GM21390 (cell line): ENCODE measurements at regions not wholly inside any gene's neighbourhood (a gene's known extent, or its start where the extent isn't known, plus 50 kb on each side); places are given as distances from the start of the nearest gene placed in this dataset.
"Not testable (repeated sequence)": the region's sequence is repeated elsewhere in the genome, so short reads cannot be mapped to it uniquely, and the experiment has no call there.

Source experiments
- ATAC-seq: cut with Tn5 transposase; IDR thresholded peaks from one replicate; pipeline ENCODE4 v1.9.1; 2021; ENCODE audit not compliant: unreplicated experiment

DNA sequence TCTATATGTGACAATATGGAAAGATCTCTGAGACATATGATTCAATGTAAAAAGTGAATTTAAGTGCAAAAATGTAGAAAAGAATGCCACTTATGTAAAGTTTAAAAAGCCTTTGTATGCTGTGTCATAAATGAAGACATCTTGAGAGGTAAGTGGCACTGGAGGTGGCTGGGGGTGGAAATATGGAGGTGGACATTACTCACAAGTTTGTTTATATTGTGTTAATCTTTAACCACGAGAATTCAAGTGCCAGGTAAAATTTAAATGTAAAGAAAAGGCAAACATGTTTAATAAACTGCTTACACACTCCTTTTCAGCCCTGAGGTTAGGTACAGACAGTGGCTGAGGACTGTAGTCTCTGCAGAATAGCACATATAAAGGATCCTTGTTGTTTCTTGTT is 235.1 kb downstream of the ABCC12 start:
- ATAC-seq: no peak

DNA sequence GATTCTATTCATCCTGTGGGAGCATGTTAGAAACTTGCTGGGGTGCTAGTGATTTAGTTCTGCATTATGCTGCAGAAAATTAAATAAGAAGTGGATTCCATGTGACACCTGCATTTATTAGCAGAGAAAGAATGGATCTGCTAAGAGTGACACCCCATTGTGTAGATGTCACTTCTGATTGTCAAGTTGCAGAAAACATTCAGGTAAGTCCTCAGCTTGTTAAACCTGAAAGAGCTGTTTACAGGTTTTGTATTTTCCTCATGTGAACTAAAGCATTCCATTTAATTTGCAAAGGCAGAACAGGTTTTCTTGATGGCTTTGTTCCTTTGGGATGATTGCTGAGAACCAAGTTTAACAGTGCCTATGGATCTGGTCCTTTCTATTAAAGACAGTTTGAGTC is 238.7 kb downstream of the ABCC12 start:
- ATAC-seq: no peak

DNA sequence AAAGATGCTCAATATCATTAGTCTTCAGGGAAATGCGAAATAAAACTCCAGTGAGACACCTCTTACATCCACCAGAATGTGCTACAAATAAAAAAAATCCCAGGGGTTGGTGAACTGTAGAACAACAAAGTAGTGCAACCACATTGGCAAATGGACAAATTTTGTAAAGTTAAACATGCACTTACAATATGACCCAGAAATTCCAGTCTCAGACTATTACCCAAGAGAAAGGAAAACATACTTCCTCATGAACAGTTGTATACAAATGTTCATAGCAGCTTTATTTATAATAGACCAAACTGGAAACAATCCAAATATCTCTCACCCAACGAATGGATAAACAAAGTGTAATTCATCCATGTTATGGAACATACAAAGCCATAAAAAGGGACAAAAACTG is 239.5 kb downstream of the ABCC12 start:
- ATAC-seq: no peak

DNA sequence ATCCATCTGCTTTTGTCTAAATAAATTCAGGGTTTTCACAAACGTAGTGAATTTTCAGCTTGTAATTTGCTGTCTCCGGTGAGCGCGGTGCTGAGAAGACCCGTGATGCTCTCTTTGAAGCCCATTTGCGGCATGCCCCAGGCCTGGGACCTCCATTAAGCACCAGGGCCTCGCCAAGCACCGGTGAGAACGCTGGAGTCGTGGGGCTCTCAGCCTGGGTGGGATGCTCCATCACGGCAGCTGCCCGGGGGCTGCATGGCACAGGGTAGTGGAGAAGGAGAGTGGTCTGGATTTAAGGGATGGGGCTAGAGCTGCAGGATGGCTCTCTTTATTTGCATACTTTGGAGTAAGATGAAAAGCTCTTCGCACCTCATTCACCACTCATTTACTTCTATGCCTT is 248.7 kb downstream of the ABCC12 start:
- ATAC-seq: no peak

- ATAC-seq: no peak
Observed at GRCh38 chr16:47905771-47906170, 250.0 kb downstream of the ABCC12 start.

DNA sequence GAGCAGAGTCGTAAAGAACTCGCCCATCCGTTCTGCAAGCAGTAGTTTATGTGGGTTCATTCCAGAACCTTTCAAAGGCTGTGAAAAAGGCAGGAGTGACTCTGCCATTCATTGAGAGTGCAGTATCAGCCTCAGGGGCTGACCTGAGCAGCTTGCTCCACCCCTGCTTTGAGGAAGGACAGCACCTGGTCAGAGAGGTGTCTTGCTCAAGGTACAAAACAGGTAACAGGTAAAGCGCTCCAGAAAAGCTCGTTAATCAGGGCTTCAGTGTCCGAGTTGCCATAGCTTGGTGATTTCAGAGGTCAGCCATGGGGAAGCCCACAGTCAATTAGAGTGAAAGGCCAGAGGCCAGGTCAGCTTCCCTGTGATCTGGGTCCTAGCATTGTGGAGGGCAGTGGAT is 251.1 kb downstream of the ABCC12 start:
- ATAC-seq: no peak

DNA sequence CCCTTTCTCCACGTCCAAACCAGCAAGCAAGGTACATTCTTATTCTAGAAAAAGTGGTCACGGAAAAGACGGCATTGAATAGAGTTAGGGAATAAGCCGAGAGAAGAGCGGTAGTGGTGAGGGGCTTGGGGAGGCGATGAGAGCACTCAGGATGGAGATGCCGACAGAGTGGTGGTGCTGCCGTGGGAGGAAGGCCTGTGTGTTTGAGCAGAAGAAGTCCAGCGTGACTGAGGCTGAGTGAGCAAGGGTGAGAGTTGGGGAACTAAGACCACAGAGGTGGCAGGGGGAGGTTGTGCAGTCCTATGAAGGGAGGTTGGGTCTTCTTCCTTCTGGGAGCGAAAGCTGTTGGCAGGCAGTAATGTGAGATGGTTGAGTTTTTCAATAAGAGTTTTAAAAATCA is 252.3 kb downstream of the ABCC12 start:
- no peak for ATAC-seq

DNA sequence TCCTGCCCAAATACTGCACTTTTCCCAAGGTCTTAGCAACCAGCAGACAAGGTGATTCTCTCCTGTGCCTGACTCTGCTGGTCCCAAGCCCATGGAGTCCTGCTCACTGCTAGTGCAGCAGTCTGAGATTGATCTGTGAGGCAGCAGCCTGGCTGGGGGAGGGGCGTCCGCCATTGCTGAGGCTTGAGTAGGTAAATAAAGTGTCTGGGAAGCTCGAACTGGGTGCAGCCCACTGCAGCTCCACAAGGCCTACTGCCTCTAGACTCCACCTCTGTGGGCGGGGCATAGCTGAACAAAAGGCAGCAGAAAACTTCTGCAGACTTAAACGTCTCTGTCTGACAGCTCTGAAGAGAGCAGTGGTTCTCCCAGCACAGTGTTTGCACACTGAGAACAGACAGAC is 258.7 kb downstream of the ABCC12 start:
- ATAC-seq: not testable (repeated sequence)

- ATAC-seq: no peak
Observed at GRCh38 chr16:47895146-47895545, 260.6 kb downstream of the ABCC12 start.

DNA sequence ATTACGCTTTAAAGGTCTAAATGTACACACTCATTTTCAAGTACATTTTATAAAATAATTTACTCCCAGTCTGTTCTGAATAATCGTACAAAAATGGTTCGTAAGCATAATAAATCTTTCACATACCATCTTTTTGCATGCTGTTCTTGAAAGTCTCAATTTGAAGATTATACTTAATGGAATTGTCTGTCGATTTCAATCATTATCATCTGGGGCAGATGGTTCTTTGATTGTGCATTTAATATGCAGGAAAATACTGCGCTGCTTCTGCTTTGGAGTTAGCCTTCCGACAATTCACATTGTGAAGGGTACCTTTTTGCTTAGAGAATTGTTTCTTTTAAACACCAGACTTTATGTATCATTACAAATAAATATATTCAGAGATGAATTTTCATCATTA is 262.8 kb downstream of the ABCC12 start:
- ATAC-seq: no peak

DNA sequence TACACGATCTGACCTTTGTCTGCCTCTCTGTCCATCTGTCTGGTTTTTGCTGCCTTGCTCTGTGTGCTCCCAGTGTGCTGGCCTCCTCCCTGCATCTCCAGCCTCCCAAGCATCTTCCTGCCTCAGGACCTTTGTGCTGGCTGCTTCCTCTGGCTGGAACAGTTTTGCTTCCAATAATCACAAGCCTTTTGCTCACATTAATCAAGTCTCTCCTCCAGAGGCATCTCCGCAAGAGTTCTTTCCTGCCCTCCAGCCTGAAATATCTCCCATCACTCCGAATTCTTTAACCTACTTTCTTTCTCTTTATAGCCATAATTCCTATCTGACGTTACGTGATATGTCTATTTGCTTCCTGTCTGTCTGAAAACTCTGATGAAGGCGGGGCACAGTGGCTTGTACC is 267.1 kb downstream of the ABCC12 start:
- no peak for ATAC-seq

GRCh38 chr16:47888142-47888541 is 267.7 kb downstream of the ABCC12 start:
- no peak for ATAC-seq

DNA sequence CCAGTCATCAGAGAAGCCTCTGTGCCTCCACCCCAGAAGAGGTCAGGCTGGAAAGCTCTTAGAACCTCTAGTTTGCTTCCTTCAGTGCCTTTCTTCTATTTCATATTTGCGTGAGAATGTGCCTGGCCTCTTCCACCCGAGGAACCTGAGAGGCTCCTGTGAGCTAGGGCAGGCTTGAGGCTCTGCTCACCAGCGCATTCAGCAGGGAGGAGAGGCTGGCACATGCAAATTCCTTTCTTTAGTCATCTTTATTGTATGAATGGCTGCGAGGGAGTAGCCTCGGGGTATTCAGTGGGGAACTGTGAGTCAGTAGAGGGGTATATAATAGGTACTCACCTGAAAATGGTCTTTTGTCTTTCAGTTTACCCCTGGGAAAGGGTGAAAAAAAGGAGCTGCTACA is 268.3 kb downstream of the ABCC12 start:
- no peak for ATAC-seq

GRCh38 chr16:47886631-47887415 is 269.0 kb downstream of the ABCC12 start:
- ATAC-seq: no peak

DNA sequence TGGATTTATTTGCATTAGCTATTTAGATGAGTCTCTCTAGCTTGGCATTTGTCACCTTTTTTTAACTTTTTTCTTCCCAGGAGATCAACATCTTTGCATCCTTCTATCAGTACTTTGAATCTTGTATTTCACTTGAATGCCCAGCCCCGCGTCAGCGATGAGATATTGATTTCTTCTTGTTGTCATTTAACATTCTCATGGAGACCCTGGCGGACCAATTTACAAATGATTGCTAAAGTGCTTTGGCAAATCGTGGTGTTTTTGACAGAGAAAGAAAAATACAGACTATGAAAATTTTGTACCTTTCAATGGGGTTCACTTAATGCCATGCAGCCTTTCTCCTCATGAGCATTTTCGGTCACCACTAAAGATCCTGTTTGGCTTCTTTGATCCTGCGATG is 269.7 kb downstream of the ABCC12 start:
- ATAC-seq: no peak

GRCh38 chr16:47885489-47885888 is 270.3 kb downstream of the ABCC12 start:
- ATAC-seq: no peak

- no peak for ATAC-seq
Observed at GRCh38 chr16:47884116-47884725, 271.6 kb downstream of the ABCC12 start.

GRCh38 chr16:47881574-47881973 is 274.2 kb downstream of the ABCC12 start:
- ATAC-seq: no peak

DNA sequence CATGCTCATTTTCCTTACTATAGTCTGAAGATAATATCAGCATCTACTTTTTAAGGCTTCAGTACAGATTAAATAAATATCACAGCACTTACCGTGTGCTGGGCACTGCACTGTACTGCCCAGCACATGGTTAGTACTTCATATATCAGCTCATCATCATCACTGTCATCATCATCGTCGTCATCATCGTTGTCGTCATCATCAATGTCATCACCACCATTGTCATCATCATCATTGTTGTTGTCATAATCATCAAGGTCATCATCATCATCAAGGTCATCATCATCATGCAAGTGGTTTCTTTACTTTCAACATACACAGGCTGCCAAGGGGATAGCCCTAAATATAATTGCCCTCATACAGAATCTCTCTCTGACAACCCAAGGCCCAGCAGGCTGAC is 275.1 kb downstream of the ABCC12 start:
- ATAC-seq: no peak

- ATAC-seq: no peak
Observed at GRCh38 chr16:47877166-47877565, 278.6 kb downstream of the ABCC12 start.

DNA sequence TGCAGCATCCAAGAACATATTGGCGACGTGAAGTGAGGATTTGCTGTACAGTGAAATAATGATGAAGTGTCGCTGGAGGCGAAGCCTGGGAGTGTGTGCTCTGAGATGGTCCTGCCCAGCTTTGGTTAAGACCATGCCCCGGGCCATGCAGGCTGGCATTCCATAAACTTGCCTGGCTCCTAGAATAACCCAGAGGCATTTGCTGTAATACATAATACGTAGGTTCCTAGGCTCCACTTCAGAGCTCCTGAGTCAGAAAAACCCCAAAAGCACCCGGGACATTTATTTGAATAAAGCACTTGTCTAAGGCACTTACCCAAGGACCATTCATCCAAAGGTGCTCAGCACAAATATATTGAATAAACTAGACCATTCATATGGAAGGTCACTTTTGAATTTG is 279.3 kb downstream of the ABCC12 start:
- ATAC-seq: no peak

DNA sequence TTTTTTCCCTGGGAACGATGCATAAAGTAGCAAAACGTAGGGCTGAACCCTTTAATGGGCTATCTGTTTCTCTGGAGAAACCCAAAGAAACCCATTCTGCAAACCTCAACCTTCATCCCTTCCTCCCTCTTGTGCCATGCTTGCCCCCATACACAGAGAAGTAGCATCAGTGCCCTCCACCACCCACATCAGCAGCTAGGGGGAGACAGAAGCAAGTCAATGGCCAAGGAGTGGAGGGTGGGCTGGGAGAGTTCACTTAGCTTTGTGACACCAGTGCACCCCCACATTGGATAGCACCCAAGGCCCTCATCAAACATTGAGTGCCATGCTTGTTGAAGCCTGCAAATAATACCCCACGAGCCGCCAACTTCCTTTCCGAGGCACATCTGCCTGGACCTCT is 282.4 kb downstream of the ABCC12 start:
- ATAC-seq: no peak

DNA sequence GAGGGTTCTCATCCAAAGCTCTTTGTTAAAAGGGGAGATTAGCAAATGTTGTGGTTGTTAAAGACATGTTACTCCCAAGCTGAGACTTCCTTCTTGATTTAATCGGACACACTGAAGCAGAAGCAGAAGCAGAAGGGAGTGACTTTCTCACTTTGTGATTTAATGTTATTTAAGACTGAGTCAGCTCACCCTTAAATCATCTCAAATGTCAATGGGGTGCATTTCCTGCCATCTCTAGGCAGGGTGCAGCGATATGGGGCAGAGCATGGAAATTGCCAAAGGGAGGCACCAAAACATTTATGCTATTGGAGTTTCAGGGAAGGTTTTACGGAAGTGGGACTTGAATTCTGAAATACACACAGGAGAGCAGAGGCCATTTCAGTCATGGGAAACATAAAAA is 283.6 kb downstream of the ABCC12 start:
- ATAC-seq: no peak
